ENCODE measurements at regions not wholly inside any gene's neighbourhood (a gene's known extent, or its start where the extent isn't known, plus 50 kb on each side); places are given as distances from the start of the nearest gene placed in this dataset.

GRCh38 chr13:107516517-107516916, 698.8 kb downstream of the LIG4 start:
- H3K9ac ChIP-seq (replicated peaks; ENCODE audit: extremely low read depth, insufficient read depth, low read length), result no peak overlapping the region
- dilution Hi-C loops (cut with MboI; ENCODE audit: extremely low pct_ligation_motif_present, low sequenced_read_pairs), result no loop called here
- intact Hi-C loops (cut with micrococcal nuclease), result no loop called here
- H3K9me1 ChIP-seq (replicated peaks; ENCODE audit: control insufficient read depth, extremely low read depth, insufficient read depth, low read length), result no peaks in the 10 kb centered on the region
- no peak overlapping the region for H3K4me3 ChIP-seq (replicated peaks in 1 of 3; ENCODE audit: insufficient read depth in 1 of 3, low read depth in 1 of 3, low read length in 3 of 3)
- H3K9me3 ChIP-seq (replicated peaks; ENCODE audit: control insufficient read depth, insufficient read depth, low read length), result no peaks in the 10 kb centered on the region
- no peaks in the 10 kb centered on the region for H3K36me3 ChIP-seq (ENCODE audit: control insufficient read depth in 2 of 2, extremely low read depth in 1 of 2, insufficient read depth in 2 of 2, low read length in 2 of 2)
- no peak overlapping the region for H3K4me2 ChIP-seq (ENCODE audit: insufficient read depth, low read length)
- TF ChIP-seq CTCF (IDR thresholded peaks at IDR 0.05; ENCODE audit: extremely low read depth in 1 of 2, insufficient read depth in 1 of 2, low read depth in 1 of 2, low read length in 2 of 2) (no peak), EZH2 (IDR thresholded peaks at IDR 0.05; ENCODE audit: borderline replicate concordance, low read depth, low read length, severe bottlenecking) (no peak), POLR2A (IDR thresholded peaks at IDR 0.05; ENCODE audit: low read depth, low read length) (no peak), MAX (IDR thresholded peaks at IDR 0.05; ENCODE audit: insufficient read depth, insufficient read length) (no peak), GATA2 (IDR thresholded peaks at IDR 0.05; ENCODE audit: insufficient read depth, insufficient read length, low read depth, low read length) (no peak)
- no peaks in the 10 kb centered on the region for H3K4me1 ChIP-seq (ENCODE audit: control insufficient read depth, extremely low read depth, insufficient read depth, low read length)
- no peak overlapping the region for H3K27ac ChIP-seq (ENCODE audit: insufficient read depth, low read depth, low read length)
- ChIA-PET POLR2A (no interaction called here), CTCF (no interaction called here)
- no peak overlapping the region for H2AFZ ChIP-seq (ENCODE audit: low read depth, low read length)
- H4K20me1 ChIP-seq (replicated peaks; ENCODE audit: control insufficient read depth, extremely low read depth, insufficient read depth, low read length), result no peaks in the 10 kb centered on the region
- no peaks in the 10 kb centered on the region for H3K79me2 ChIP-seq (ENCODE audit: control insufficient read depth, insufficient read depth, low read length)
- FAIRE-seq (no peak), DNase-seq (ENCODE audit: low read depth, low spot score) (no peak)
- H3K27me3 ChIP-seq (ENCODE audit: control insufficient read depth in 2 of 2, insufficient read depth in 2 of 2, low read length in 2 of 2), result no peaks in the 10 kb centered on the region
- no TSS peak for BruUV-seq (replicated peaks)

- Histone ChIP-seq H3K9me3 (replicated peaks; ENCODE audit: control insufficient read depth, insufficient read depth, low read length) (no peaks in the 10 kb centered on the region), H3K79me2 (ENCODE audit: control insufficient read depth, insufficient read depth, low read length) (no peaks in the 10 kb centered on the region), H3K9ac (replicated peaks; ENCODE audit: extremely low read depth, insufficient read depth, low read length) (no peak overlapping the region), H3K4me3 (replicated peaks in 1 of 3; ENCODE audit: insufficient read depth in 1 of 3, low read depth in 1 of 3, low read length in 3 of 3) (no peak overlapping the region), H2AFZ (ENCODE audit: low read depth, low read length) (no peak overlapping the region), H4K20me1 (replicated peaks; ENCODE audit: control insufficient read depth, extremely low read depth, insufficient read depth, low read length) (no peaks in the 10 kb centered on the region), H3K36me3 (ENCODE audit: control insufficient read depth in 2 of 2, extremely low read depth in 1 of 2, insufficient read depth in 2 of 2, low read length in 2 of 2) (no peaks in the 10 kb centered on the region), H3K4me1 (ENCODE audit: control insufficient read depth, extremely low read depth, insufficient read depth, low read length) (no peaks in the 10 kb centered on the region), H3K9me1 (replicated peaks; ENCODE audit: control insufficient read depth, extremely low read depth, insufficient read depth, low read length) (no peaks in the 10 kb centered on the region), H3K27me3 (ENCODE audit: control insufficient read depth in 2 of 2, insufficient read depth in 2 of 2, low read length in 2 of 2) (no peaks in the 10 kb centered on the region), H3K4me2 (ENCODE audit: insufficient read depth, low read length) (no peak overlapping the region), H3K27ac (ENCODE audit: insufficient read depth, low read depth, low read length) (no peak overlapping the region)
- no peak for TF ChIP-seq POLR2AphosphoS5 (IDR thresholded peaks at IDR 0.05; ENCODE audit: insufficient read depth, low read depth, low read length)
- no peak for TF ChIP-seq CTCF (IDR thresholded peaks at IDR 0.05; ENCODE audit: extremely low read depth in 1 of 2, insufficient read depth in 1 of 2, low read depth in 1 of 2, low read length in 2 of 2)
- FAIRE-seq (no peak), DNase-seq (ENCODE audit: low read depth, low spot score) (no peak)
- CTCF ChIA-PET, result no interaction called here
- dilution Hi-C loops (cut with MboI; ENCODE audit: extremely low pct_ligation_motif_present, low sequenced_read_pairs), result no loop called here
- intact Hi-C loops (cut with micrococcal nuclease), result no loop called here
- BruUV-seq (replicated peaks), result no TSS peak
- POLR2A ChIA-PET, result no interaction called here
Measured at GRCh38 chr13:107512551-107512950, 702.8 kb downstream of the LIG4 start.
